Left lung (tissue), 4 donors: ENCODE measurements at regions not wholly inside any gene's neighbourhood (a gene's known extent, or its start where the extent isn't known, plus 50 kb on each side); places are given as distances from the start of the nearest gene placed in this dataset.

Experiments
- ATAC-seq: fragments of 200-7000 bp; cut with Tn5 transposase; one replicate; pipeline ENCODE4 v1.9.1; 2020; ENCODE audit warnings: moderate library complexity
- DNase-seq, 4 donors: peaks; one replicate each; pipeline ENCODE4 v3.0.0-alpha.2; 2013 to 2020
- H3K27ac ChIP-seq, 2 donors: fragments of 200-600 bp; sonication (generic) in 1 of 2; one replicate each; pipeline versions ENCODE4 v1.5.0 to v1.8.0; 2020 to 2021
- H3K27me3 ChIP-seq, 2 donors: fragments of 200-600 bp; sonication (generic) in 1 of 2; one replicate each; pipeline versions ENCODE4 v1.5.0 to v1.8.0; 2020 to 2021
- H3K36me3 ChIP-seq, 2 donors: fragments of 200-600 bp; sonication (generic) in 1 of 2; one replicate each; pipeline versions ENCODE4 v1.5.0 to v1.8.0; 2020 to 2021
- H3K4me1 ChIP-seq, 2 donors: fragments of 200-600 bp; one replicate each; pipeline ENCODE4 v1.8.0; 2021
- H3K4me3 ChIP-seq, 2 donors: fragments of 200-600 bp; sonication (generic) in 1 of 2; one replicate each; pipeline versions ENCODE4 v1.5.0 to v1.8.0; 2020 to 2021; ENCODE audit warnings: mild to moderate bottlenecking in 1 of 2
- H3K9me3 ChIP-seq, 2 donors: fragments of 200-600 bp; sonication (generic) in 1 of 2; one replicate each; pipeline versions ENCODE4 v1.5.0 to v1.8.0; 2020 to 2021
- CTCF ChIP-seq, 2 donors: fragments of 200-600 bp; sonication (generic) in 1 of 2; IDR thresholded peaks; one replicate each; pipeline versions ENCODE4 v1.5.0 to v1.8.0; 2021; ENCODE audit warnings: antibody characterized with exemption in 2 of 2
- intact Hi-C, 2 donors: fragments of 100-400 bp; cut with DNase I; formaldehyde crosslinking; loops; one replicate each; pipeline versions ENCODE4 v1.11.2 to v1.14.2; 2022
- donor health status: DM: no; HTN: yes; CAD: no.
- donor health status: DM: no; HTN: no; CAD: no.

- no peak for TF ChIP-seq CTCF (IDR thresholded peaks at IDR 0.05)
- DNase-seq (no peak), ATAC-seq (no peak)
- Histone ChIP-seq H3K27me3 (no peaks in the 10 kb centered on the region), H3K4me3 (no peak overlapping the region), H3K36me3 (no peaks in the 10 kb centered on the region), H3K9me3 (no peaks in the 10 kb centered on the region), H3K4me1 (no peaks in the 10 kb centered on the region), H3K27ac (no peak overlapping the region)
- intact Hi-C loops = no loop called here
Observed at GRCh38 chr12:43097471-43097870, 454.5 kb downstream of the ADAMTS20 start.

- H3K36me3 ChIP-seq = no peaks in the 10 kb centered on the region
- H3K4me1 ChIP-seq = no peaks in the 10 kb centered on the region
- DNase-seq = no peak
- H3K27me3 ChIP-seq = no peaks in the 10 kb centered on the region
- no peaks in the 10 kb centered on the region for H3K9me3 ChIP-seq
- no peak overlapping the region for H3K4me3 ChIP-seq
- no peak for ATAC-seq
- intact Hi-C loops = no loop called here
- no peak for TF ChIP-seq CTCF (IDR thresholded peaks at IDR 0.05)
- no peak overlapping the region for H3K27ac ChIP-seq
Observed at GRCh38 chr12:43095669-43096280, 456.2 kb downstream of the ADAMTS20 start.

- Histone ChIP-seq H3K36me3 (no peaks in the 10 kb centered on the region), H3K9me3 (peaks cover 0 to 2% of the 10 kb centered on the region in 2 donors), H3K27me3 (no peaks in the 10 kb centered on the region), H3K4me1 (no peaks in the 10 kb centered on the region), H3K4me3 (no peak overlapping the region), H3K27ac (no peak overlapping the region)
- intact Hi-C loops = no loop called here
- ATAC-seq = no peak
- no peak for TF ChIP-seq CTCF (IDR thresholded peaks at IDR 0.05)
- DNase-seq = no peak
Observed at GRCh38 chr12:43094886-43095575, 457.0 kb downstream of the ADAMTS20 start.

- TF ChIP-seq CTCF (IDR thresholded peaks at IDR 0.05) = no peak
- Histone ChIP-seq H3K27ac (no peak overlapping the region), H3K4me1 (no peaks in the 10 kb centered on the region), H3K27me3 (no peaks in the 10 kb centered on the region), H3K36me3 (no peaks in the 10 kb centered on the region), H3K9me3 (peaks cover 0 to 7% of the 10 kb centered on the region in 2 donors), H3K4me3 (no peak overlapping the region)
- intact Hi-C loops = no loop called here
- ATAC-seq = no peak
- no peak for DNase-seq
Observed at GRCh38 chr12:43090981-43091380, 461.0 kb downstream of the ADAMTS20 start.

GRCh38 chr12:43087195-43088091 lies 464.6 kb downstream of the ADAMTS20 start:
- DNase-seq = no peak
- Histone ChIP-seq H3K4me3 (no peak overlapping the region), H3K36me3 (no peaks in the 10 kb centered on the region), H3K4me1 (no peaks in the 10 kb centered on the region), H3K9me3 (peaks cover 0 to 19% of the 10 kb centered on the region in 2 donors), H3K27ac (no peak overlapping the region), H3K27me3 (no peaks in the 10 kb centered on the region)
- no peak for TF ChIP-seq CTCF (IDR thresholded peaks at IDR 0.05)
- no peak for ATAC-seq
- intact Hi-C loops = no loop called here
